NB4 (cell line): ENCODE measurements at regions not wholly inside any gene's neighbourhood (a gene's known extent, or its start where the extent isn't known, plus 50 kb on each side); places are given as distances from the start of the nearest gene placed in this dataset.

ENCODE experiments used
- DNase-seq: peaks from one replicate; pipeline ENCODE4 v3.0.0; 2010; ENCODE audit warnings: low read depth
- H3K4me3 ChIP-seq: one replicate; pipeline ENCODE4 v1.5.1; 2011; ENCODE audit warnings: mild to moderate bottlenecking, low read depth, low read length, moderate library complexity
- MYC ChIP-seq: IDR thresholded peaks from 2 replicates; pipeline ENCODE4 v1.6.1; 2011; ENCODE audit warnings: low read depth, low read length
- POLR2A ChIP-seq: IDR thresholded peaks from 2 replicates; pipeline ENCODE4 v1.6.1; 2011; ENCODE audit warnings: mild to moderate bottlenecking; ENCODE audit not compliant: insufficient read length; ENCODE audit errors: extremely low read depth
- TF ChIP-seq, protein P1 (sequence below): IDR thresholded peaks from 2 replicates; pipeline ENCODE4 v1.6.1; 2011; ENCODE audit warnings: low read depth, low read length
- TF ChIP-seq, protein P2 (sequence below): IDR thresholded peaks from one replicate; pipeline ENCODE4 v1.5.1; 2012; ENCODE audit warnings: low read depth, low read length

- no peak for DNase-seq
- no peak overlapping the region for H3K4me3 ChIP-seq
These were observed 120.4 kb upstream of the RAG2 start for GRCh38 chr11:36718451-36718850.

GRCh38 chr11:36713715-36714114, 115.7 kb upstream of the RAG2 start:
- no peak for DNase-seq
- no peak overlapping the region for H3K4me3 ChIP-seq
- TF ChIP-seq POLR2A = no peak
- TF ChIP-seq, protein P1, sequence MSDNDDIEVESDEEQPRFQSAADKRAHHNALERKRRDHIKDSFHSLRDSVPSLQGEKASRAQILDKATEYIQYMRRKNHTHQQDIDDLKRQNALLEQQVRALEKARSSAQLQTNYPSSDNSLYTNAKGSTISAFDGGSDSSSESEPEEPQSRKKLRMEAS = no peak

More at GRCh38 chr11:36718451-36718850, 120.4 kb upstream of the RAG2 start:
- no peak for TF ChIP-seq MYC
- TF ChIP-seq POLR2A = no peak
- TF ChIP-seq, protein P1 = no peak
- TF ChIP-seq, protein P2, sequence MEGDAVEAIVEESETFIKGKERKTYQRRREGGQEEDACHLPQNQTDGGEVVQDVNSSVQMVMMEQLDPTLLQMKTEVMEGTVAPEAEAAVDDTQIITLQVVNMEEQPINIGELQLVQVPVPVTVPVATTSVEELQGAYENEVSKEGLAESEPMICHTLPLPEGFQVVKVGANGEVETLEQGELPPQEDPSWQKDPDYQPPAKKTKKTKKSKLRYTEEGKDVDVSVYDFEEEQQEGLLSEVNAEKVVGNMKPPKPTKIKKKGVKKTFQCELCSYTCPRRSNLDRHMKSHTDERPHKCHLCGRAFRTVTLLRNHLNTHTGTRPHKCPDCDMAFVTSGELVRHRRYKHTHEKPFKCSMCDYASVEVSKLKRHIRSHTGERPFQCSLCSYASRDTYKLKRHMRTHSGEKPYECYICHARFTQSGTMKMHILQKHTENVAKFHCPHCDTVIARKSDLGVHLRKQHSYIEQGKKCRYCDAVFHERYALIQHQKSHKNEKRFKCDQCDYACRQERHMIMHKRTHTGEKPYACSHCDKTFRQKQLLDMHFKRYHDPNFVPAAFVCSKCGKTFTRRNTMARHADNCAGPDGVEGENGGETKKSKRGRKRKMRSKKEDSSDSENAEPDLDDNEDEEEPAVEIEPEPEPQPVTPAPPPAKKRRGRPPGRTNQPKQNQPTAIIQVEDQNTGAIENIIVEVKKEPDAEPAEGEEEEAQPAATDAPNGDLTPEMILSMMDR = no peak

DNA sequence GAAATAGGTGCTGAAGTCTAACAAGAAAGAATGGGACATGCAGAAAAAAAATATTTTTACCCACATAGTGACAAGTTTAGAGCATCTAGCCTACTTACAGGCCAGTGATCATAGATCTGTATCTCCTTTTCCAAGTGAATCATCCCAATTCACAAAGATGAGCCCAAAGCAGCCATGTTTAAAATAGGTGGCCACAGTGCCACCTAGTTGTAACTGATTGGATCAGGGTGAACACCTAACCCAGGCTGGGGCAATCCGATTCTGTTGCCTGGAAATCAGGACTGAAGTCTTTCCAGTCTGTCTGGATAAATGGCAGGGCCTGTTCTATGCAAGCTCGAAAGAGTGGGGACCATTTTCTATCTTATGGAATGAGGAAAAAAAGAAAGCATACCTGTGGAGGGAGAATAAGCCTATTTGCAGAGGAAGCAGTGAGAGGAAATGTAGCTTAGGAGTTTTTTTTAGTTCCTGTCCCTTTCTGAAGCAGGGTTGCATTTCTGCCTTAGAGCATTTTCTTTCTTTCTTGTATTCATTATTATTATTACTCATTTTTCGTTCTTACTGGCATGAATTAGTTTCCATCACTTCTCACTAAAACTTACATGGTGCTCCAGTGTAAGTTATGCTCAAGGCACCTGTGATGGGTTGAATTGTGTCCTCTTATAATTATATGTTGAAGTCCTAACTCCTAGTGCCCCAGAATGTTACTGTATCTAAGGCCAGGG, 113.2 kb upstream of the RAG2 start:
- no peak overlapping the region for H3K4me3 ChIP-seq
- no peak for DNase-seq
- TF ChIP-seq, protein P2 = peak; percentile 36
- TF ChIP-seq, protein P1 = no peak
